Muscle layer of colon (tissue), 2 donors: ENCODE measurements at regions not wholly inside any gene's neighbourhood (a gene's known extent, or its start where the extent isn't known, plus 50 kb on each side); places are given as distances from the start of the nearest gene placed in this dataset.
"Not testable (repeated sequence)": the region's sequence is repeated elsewhere in the genome, so short reads cannot be mapped to it uniquely, and the experiment has no call there.

Source experiments
- H3K27ac ChIP-seq: one replicate; pipeline ENCODE4 v1.7.0; 2013; ENCODE audit warnings: low read depth, mild to moderate bottlenecking, low read length, moderate library complexity
- H3K27me3 ChIP-seq, 2 donors: one replicate each; pipeline ENCODE4 v1.7.0; 2013; ENCODE audit warnings: low read length in 2 of 2, mild to moderate bottlenecking in 2 of 2; ENCODE audit not compliant: insufficient read depth in 2 of 2, control insufficient read depth in 1 of 2
- H3K36me3 ChIP-seq: one replicate; pipeline ENCODE4 v1.7.0; 2013; ENCODE audit warnings: mild to moderate bottlenecking, low read length; ENCODE audit not compliant: insufficient read depth
- H3K4me1 ChIP-seq: one replicate; pipeline ENCODE4 v1.7.0; 2013; ENCODE audit warnings: mild to moderate bottlenecking, low read length; ENCODE audit not compliant: insufficient read depth
- H3K4me3 ChIP-seq, 2 donors: one replicate each; pipeline ENCODE4 v1.7.0; 2013; ENCODE audit warnings: low read length in 2 of 2, low read depth in 1 of 2, mild to moderate bottlenecking in 1 of 2, moderate library complexity in 1 of 2
- H3K9ac ChIP-seq: one replicate; pipeline ENCODE4 v1.7.0; 2013; ENCODE audit warnings: low read length
- H3K9me3 ChIP-seq: one replicate; pipeline ENCODE4 v1.7.0; 2013; ENCODE audit warnings: mild to moderate bottlenecking, low read length
- donor health status: abdominal sarcoma.
- donor health status: Adenocarcinoma of cecum.

GRCh38 chr3:16072420-16073110 lies 101.9 kb upstream of the GALNT15 start:
- no peaks in the 10 kb centered on the region for H3K9me3 ChIP-seq
- peaks cover 12% of the 10 kb centered on the region for H3K4me1 ChIP-seq
- H3K27me3 ChIP-seq: no peaks in the 10 kb centered on the region
- H3K9ac ChIP-seq: no peak overlapping the region
- no peak overlapping the region for H3K4me3 ChIP-seq
- H3K27ac ChIP-seq: no peak overlapping the region
- H3K36me3 ChIP-seq: no peaks in the 10 kb centered on the region

GRCh38 chr3:16073203-16073602 lies 101.3 kb upstream of the GALNT15 start:
- Histone ChIP-seq H3K27ac (no peak overlapping the region), H3K9ac (no peak overlapping the region), H3K9me3 (no peaks in the 10 kb centered on the region), H3K27me3 (no peaks in the 10 kb centered on the region), H3K4me3 (no peak overlapping the region), H3K4me1 (peaks cover 10% of the 10 kb centered on the region), H3K36me3 (no peaks in the 10 kb centered on the region)

- H3K27ac ChIP-seq: not testable (repeated sequence)
These were observed 100.3 kb upstream of the GALNT15 start for GRCh38 chr3:16073990-16074671.

GRCh38 chr3:16075647-16076046 lies 98.8 kb upstream of the GALNT15 start:
- no peaks in the 10 kb centered on the region for H3K36me3 ChIP-seq
- H3K27me3 ChIP-seq: no peaks in the 10 kb centered on the region
- no peak overlapping the region for H3K9ac ChIP-seq
- no peaks in the 10 kb centered on the region for H3K4me1 ChIP-seq
- no peak overlapping the region for H3K4me3 ChIP-seq
- H3K27ac ChIP-seq: no peak overlapping the region
- no peaks in the 10 kb centered on the region for H3K9me3 ChIP-seq

More at GRCh38 chr3:16073990-16074671, 100.3 kb upstream of the GALNT15 start:
- H3K4me3 ChIP-seq, H3K4me1 ChIP-seq, H3K36me3 ChIP-seq, H3K9me3 ChIP-seq, H3K9ac ChIP-seq, H3K27me3 ChIP-seq: not testable (repeated sequence)

DNA sequence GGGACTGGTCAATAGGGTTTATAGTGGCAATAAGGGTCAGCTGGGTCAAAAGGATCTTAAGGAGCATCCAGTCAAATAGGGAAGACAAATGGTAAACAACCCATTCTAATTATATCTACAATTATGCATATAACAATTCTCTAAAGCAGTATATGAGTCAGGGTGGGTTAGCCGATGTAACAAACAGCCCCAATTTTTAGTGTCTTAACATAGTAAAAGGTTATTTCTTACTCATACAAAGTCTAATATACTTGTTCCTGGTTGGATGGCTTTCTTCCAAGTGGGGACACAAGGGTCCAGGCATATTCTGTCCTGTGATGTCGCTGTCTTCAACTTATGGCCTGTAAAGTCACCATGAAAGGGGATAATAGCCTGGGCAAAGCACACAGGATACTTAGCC lies 97.9 kb upstream of the GALNT15 start:
- no peaks in the 10 kb centered on the region for H3K27me3 ChIP-seq
- H3K36me3 ChIP-seq: no peaks in the 10 kb centered on the region
- H3K4me1 ChIP-seq: no peaks in the 10 kb centered on the region
- H3K9ac ChIP-seq: no peak overlapping the region
- H3K27ac ChIP-seq: no peak overlapping the region
- no peaks in the 10 kb centered on the region for H3K9me3 ChIP-seq
- no peak overlapping the region for H3K4me3 ChIP-seq

GRCh38 chr3:16077146-16077545 lies 97.3 kb upstream of the GALNT15 start:
- H3K9me3 ChIP-seq, H3K27ac ChIP-seq, H3K27me3 ChIP-seq, H3K36me3 ChIP-seq, H3K4me1 ChIP-seq, H3K9ac ChIP-seq, H3K4me3 ChIP-seq: not testable (repeated sequence)

DNA sequence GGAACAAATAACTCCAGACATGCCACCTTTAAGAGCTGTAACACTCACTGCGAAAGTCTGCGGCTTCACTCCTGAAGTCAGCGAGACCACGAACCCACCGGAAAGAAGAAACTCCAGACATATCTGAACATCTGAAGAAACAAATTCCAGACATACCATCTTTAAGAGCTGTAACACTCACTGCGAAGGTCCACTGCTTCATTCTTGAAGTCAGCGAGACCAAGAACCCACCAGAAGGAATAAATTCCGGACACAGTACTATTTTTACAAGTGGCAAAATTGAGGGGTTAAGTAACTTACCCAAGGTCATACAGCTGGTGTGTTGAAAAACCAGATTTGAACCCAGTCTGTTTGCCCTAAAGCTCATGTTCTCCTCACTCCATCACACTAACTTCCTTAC lies 96.8 kb upstream of the GALNT15 start:
- not testable (repeated sequence) for H3K4me1 ChIP-seq, H3K4me3 ChIP-seq, H3K27me3 ChIP-seq, H3K9ac ChIP-seq, H3K9me3 ChIP-seq, H3K36me3 ChIP-seq, H3K27ac ChIP-seq

DNA sequence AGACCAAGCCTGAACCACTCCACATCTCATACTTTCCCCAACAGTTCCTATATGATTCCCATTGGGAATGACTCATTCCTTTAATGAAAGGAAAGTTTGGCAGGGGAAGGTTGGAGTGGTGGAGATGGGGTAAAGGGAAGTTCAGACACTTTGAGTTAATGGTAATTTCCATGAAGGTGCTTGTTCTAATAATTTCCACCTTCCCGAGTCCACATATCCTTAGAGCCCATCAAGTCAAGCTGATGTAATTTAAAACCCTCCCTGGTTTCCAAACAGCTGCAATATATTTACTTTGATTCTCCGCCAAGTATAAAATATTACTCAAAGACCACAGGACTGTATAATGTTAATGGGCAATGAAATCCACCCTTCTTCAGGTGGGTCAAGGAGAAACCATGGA lies 95.0 kb upstream of the GALNT15 start:
- Histone ChIP-seq H3K9me3 (no peaks in the 10 kb centered on the region), H3K36me3 (no peaks in the 10 kb centered on the region), H3K4me1 (no peaks in the 10 kb centered on the region), H3K27ac (no peak overlapping the region), H3K4me3 (no peak overlapping the region), H3K9ac (no peak overlapping the region), H3K27me3 (no peaks in the 10 kb centered on the region)

DNA sequence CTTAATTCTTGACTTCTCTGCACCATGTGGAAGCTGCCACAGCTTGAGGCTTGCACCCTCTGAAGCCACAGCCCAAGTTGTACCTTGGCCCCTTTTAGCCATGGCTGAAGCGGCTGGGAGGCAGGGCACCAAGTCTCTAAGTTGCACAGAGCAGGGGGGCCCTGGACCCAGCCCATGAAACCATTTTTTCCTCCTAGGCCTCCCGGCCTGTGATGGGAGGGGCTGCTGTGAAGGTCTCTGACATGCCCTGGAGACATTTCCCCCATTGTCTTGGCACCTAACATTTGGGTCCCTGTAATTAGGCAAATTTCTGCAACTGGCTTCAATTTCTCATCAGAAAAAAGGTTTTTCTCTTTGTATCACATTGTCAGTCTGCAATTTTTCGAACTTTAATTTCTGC lies 92.8 kb upstream of the GALNT15 start:
- Histone ChIP-seq H3K27ac (no peak overlapping the region), H3K4me3 (no peak overlapping the region), H3K36me3 (no peaks in the 10 kb centered on the region), H3K9me3 (no peaks in the 10 kb centered on the region), H3K4me1 (peaks cover 10% of the 10 kb centered on the region), H3K27me3 (no peaks in the 10 kb centered on the region), H3K9ac (no peak overlapping the region)

GRCh38 chr3:16084887-16085286 lies 89.6 kb upstream of the GALNT15 start:
- Histone ChIP-seq H3K36me3 (no peaks in the 10 kb centered on the region), H3K9me3 (no peaks in the 10 kb centered on the region), H3K27ac (no peak overlapping the region), H3K4me1 (peaks cover 18% of the 10 kb centered on the region), H3K4me3 (no peak overlapping the region), H3K27me3 (no peaks in the 10 kb centered on the region), H3K9ac (no peak overlapping the region)

DNA sequence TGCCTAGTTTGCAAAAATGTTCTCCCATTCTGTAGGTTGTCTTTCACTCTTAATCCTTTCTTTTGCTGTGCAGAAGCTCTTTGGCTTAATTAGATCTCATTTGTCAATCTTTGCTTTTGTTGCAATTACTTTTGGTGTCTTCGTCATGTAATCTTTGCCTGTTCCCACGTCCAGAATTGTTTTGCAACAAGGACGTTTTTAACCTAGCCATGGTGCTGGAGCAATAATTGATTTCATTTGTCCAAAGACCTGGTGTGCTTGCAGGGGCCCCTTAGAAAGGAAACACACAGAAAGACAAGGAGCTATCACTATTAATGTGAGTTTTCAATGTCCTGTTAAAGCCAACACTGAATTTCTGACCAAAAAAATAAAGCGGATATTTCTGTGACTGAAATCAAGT lies 89.1 kb upstream of the GALNT15 start:
- Histone ChIP-seq H3K4me3 (no peak overlapping the region), H3K27me3 (no peaks in the 10 kb centered on the region), H3K9ac (no peak overlapping the region), H3K9me3 (no peaks in the 10 kb centered on the region), H3K4me1 (peaks cover 23% of the 10 kb centered on the region), H3K36me3 (no peaks in the 10 kb centered on the region), H3K27ac (no peak overlapping the region)
